ENCODE measurements at regions not wholly inside any gene's neighbourhood (a gene's known extent, or its start where the extent isn't known, plus 50 kb on each side); places are given as distances from the start of the nearest gene placed in this dataset.

GRCh38 chr3:76969471-76969870 lies 70.4 kb upstream of the ROBO2 start:
- no peak for TF ChIP-seq CTCF (IDR thresholded peaks at IDR 0.05)
- TF ChIP-seq POLR2AphosphoS5 (IDR thresholded peaks at IDR 0.05): no peak

Data from transverse colon (tissue), 4 donors.